HG02870 (cell line): ENCODE measurements at regions not wholly inside any gene's neighbourhood (a gene's known extent, or its start where the extent isn't known, plus 50 kb on each side); places are given as distances from the start of the nearest gene placed in this dataset.
"Not testable (repeated sequence)": the region's sequence is repeated elsewhere in the genome, so short reads cannot be mapped to it uniquely, and the experiment has no call there.

ENCODE experiments used
- ATAC-seq: cut with Tn5 transposase; IDR thresholded peaks from one replicate; pipeline ENCODE4 v1.9.1; 2021; ENCODE audit warnings: mild to moderate bottlenecking, moderate library complexity; ENCODE audit not compliant: unreplicated experiment

- no peak for ATAC-seq
These were observed 433.8 kb upstream of the NOX3 start for GRCh38 chr6:155889410-155889809.

DNA sequence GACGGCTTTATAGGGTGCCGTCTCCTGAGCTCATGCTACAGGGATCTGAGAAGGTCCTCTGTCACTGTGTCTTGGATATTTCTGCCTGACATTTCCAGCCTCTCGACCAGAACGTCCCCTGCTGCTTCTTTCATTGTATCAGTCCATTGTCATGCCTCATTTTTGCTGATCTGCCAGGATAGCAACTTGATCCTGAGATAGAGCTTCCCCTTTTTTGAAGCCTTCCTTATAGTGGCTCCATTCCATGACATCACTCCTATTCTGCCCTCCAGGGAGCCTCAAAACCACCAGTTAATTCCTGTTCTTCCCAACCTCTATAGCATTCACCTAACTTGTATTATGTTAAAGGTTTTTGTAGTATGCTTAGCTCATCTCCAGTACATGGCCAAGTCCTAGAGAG lies 431.8 kb upstream of the NOX3 start:
- ATAC-seq: no peak

GRCh38 chr6:155883741-155884140 lies 428.1 kb upstream of the NOX3 start:
- no peak for ATAC-seq

- no peak for ATAC-seq
These were observed 427.7 kb upstream of the NOX3 start for GRCh38 chr6:155883334-155883731.

GRCh38 chr6:155882527-155883333 lies 427.1 kb upstream of the NOX3 start:
- peak; percentile 46 for ATAC-seq

GRCh38 chr6:155881826-155882526 lies 426.3 kb upstream of the NOX3 start:
- ATAC-seq: peak; percentile 10

- ATAC-seq: no peak
These were observed 425.3 kb upstream of the NOX3 start for GRCh38 chr6:155880900-155881299.

DNA sequence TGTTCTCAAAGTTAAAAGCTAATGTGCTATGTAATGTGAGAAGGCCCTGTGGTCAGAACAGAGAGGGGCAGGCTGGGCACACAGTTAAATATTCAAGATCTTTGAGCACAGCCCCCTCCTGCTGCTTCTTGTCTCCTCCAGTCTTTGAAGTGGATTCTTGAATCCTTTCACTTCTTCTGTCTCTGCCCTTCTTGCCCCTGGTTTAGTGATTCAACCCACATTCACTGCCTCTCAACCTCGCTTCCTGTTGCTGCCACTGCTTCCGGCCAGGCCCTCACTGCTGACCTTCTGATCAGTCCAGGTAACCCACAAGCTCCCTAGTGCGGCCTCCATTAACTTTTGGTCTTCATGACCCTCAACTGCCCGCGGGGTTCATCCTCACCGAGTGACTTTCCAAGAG lies 417.3 kb upstream of the NOX3 start:
- no peak for ATAC-seq

DNA sequence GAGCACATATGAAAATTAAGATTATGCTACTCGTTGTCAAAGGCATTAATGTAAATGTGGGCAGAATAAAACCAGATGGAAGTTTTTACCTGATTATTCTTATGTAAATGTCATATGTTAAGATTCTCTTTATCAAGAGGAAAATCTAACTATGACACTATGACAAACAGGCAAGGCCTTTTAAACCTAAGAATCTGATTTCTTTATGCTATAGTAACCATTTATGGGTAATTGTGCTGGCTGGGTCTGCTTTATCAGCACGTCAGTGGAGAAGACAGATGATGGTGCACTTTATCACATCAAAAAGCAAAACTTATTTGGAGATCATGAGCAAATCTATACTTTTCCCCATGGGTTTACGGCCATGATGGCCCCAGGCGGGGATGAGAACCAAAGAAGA lies 412.0 kb upstream of the NOX3 start:
- no peak for ATAC-seq

DNA sequence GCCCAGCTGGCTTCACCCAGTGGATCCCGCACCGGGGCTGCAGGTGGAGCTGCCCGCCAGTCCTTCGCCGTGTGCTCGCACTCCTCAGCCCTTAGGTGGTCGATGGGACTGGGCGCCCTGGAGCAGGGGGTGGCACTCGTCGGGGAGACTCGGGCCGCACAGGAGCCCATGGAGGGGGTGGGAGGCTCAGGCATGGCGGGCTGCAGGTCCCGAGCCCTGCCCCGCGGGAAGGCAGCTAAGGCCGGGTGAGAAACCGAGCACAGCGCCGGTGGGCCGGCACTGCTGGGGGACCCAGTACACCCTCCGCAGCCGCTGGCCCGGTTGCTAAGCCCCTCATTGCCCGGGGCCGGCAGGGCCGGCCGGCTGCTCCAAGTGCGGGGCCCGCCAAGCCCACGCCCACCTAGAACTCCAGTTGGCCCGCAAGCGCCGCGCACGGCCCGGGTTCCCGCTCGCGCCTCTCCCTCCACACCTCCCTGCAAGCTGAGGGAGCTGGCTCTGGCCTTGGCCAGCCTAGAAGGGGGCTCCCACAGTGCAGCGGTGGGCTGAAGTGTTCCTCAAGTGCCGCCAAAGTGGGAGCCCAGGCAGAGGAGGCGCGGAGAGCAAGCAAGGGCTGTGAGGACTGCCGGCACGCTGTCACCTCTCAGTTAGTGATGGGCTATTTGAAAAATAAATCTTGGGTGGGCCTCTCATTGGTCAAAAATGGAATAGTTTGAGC lies 411.2 kb upstream of the NOX3 start:
- not testable (repeated sequence) for ATAC-seq

DNA sequence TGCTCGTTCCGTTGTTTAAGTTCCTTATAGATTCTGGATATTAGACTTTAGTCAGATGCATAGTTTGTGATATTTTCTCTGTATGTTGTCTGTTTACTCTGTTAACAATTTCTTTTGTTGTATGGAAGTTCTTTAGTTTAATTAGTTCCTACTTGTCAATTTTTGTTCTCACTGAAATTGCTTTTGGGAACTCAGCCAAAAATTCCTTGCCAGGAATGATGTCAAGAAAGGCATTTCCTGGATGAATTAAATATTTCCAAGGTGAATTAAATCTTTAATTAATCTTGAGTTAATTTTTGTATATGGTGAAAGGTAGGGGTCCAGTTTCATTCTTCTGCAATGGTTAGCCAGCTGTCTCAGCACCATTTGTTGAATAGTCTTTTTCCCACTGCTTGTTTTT lies 406.2 kb upstream of the NOX3 start:
- no peak for ATAC-seq

- ATAC-seq: not testable (repeated sequence)
These were observed 403.3 kb upstream of the NOX3 start for GRCh38 chr6:155858906-155859305.

DNA sequence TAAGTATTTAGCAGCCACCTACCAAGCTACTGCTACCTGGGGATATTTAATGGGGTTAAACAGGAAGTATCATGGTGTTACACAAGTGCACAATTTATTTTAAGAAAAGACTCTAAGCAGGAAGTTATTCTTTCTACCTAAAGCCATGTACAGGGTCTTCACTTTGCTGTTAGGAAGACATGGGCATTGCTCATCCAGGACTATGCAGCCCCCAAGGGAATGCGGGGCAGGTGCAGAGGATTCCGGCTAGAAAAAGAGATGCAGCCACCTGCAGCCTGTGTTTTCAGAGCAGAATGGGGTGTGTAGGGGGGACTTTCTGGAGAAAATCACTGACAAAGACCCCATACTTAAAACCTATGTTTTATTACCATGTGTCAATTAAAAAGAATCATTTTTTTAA lies 399.1 kb upstream of the NOX3 start:
- no peak for ATAC-seq

- ATAC-seq: no peak
These were observed 397.4 kb upstream of the NOX3 start for GRCh38 chr6:155853011-155853410.

DNA sequence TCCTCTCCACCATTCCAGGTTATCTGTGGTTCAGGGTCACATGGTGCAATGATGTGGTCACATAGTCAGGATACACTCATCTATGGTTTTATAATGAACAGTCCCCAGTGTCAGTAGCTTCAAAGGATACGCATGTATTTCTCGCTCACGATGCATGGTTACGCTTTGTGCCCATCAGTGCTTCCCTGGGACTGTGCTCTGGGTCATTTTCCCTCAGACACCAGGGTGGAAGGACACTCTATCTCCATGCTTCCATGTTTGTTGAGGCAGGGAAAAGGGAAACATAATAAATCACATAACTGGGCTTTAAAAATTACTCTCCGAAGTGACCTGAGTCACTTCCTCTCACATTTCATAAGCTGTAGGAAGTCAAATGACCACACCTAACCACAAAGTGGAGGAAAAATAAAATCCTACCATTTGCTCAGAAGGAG lies 394.8 kb upstream of the NOX3 start:
- ATAC-seq: no peak

- ATAC-seq: no peak
These were observed 392.1 kb upstream of the NOX3 start for GRCh38 chr6:155847711-155848110.

DNA sequence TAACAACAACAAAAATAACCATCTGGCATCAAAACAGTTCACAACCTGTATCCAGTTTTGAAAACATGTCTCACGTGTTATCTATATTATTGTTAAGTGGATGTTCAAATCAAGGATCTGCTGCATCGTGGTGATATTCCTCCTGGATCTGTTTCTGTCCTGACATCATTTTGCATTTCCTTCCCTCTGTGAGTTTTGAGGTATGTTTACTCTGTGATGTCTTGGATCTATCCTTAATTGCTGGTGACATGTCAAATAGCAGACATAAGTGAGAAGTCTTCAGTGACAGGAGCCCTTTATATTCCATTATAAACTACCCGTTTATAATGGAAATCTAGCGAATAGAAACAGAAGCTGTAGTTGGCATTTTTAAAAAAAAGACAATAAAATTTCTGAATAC lies 381.8 kb upstream of the NOX3 start:
- no peak for ATAC-seq

DNA sequence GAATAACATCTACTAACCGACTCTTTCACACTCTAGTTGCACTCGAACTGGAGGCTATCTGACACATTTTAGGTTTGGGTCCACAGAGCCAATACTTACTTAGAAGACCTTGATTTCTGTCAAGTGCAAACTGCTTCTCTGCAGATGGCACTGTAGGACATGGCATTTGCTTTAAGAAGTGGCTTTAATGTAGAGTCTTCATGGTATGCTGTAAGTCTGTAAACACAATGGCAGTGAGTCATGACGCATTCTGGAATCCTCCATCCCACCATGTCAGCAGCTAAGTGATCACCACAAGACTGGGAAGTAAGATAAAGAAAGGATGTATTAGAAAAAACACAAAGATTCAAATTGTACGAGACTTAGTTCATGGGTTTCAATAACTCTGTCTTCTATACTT lies 377.0 kb upstream of the NOX3 start:
- ATAC-seq: no peak

DNA sequence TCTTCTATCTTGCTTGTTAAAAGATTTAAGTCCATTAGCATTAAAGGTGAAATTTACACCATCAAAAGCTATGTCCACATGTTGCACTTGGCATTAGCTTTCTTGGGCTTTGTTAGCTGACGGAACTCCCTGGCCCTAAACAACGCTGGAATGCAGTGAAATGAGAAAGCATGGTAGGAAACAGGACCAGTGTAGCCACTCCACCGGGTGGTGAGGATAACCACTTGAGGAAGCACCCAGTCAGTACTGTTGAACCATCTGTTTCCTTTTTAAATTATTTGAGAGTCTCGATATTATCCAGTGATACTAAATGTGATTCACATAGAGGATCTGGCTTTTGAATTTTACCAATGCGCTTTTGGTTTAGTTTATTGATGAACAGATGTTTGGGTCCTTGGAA lies 374.9 kb upstream of the NOX3 start:
- no peak for ATAC-seq

DNA sequence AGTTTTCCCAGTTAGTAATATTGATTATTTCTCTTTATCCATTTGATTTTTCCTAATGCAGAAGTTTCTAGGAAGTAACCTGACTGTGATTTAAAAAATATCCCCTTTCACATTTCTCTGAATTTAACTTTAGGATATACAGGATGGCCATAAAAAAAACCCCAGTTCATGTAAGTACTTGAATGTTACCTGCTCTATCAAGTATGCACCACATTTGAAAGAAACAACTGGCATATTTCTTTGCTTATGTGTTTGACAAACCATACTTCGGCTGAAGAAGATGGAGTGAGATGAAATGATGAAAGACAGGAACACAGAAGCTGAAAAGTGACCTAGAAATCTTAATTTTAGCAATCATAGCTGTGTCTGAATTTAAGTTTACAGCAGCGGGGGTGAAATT lies 374.0 kb upstream of the NOX3 start:
- ATAC-seq: no peak

- ATAC-seq: no peak
These were observed 373.4 kb upstream of the NOX3 start for GRCh38 chr6:155828989-155829388.

DNA sequence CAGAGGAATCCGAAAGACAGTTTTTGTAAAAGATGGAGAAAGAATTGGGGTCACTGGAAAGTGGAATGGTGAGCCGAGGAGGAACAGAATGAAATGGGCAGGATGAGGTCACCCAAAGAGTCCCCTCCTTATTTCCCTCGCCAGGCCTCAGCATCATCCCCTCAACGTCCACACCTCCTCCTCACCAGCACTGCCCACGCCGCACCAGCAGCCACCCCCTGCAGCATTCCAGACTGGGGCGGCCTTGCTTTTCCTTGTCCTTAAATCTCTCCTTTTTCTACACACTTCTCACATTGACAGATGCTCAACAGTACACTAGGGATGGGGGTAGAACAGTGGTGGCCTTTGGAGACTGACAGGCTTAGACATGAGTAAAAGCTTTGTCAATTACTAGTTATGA lies 363.1 kb upstream of the NOX3 start:
- ATAC-seq: no peak
